K562 (cell line): ENCODE measurements at regions not wholly inside any gene's neighbourhood (a gene's known extent, or its start where the extent isn't known, plus 50 kb on each side); places are given as distances from the start of the nearest gene placed in this dataset.

Experiments
- ATAC-seq: fragments of 200-7000 bp; cut with Tn5 transposase; 3 replicates; pipeline ENCODE4 v1.9.1; 2020; ENCODE audit warnings: moderate library complexity
- BruUV-seq: library from RNA; stranded (reverse); fragments of 400-500 nt; replicated peaks from 2 replicates; lab custom pipeline; 2021; lab: Mats Ljungman, UMichigan
- CTCF ChIA-PET: fragments of 300-600 bp; formaldehyde crosslinking; extraction: SDS; loops from one replicate; lab custom pipeline; 2021; ENCODE audit warnings: low intra/inter-chr PET ratio; lab: Yijun Ruan, JAX
- POLR2A ChIA-PET: fragments of 300-600, 350-650 bp; sonication (Branson Sonifier 250); formaldehyde crosslinking; extraction: SDS; loops from one replicate; lab custom pipeline; 2021; ENCODE audit warnings: antibody characterized with exemption, inconsistent platforms; lab: Yijun Ruan, JAX
- DNase-seq, 4 experiments: peaks; one replicate each; pipeline versions ENCODE4 v3.0.0 to v3.0.0-alpha.2; 2011 to 2018; ENCODE audit warnings: low spot score in 3 of 4, mixed read lengths in 3 of 4; ENCODE audit errors: extremely low read depth in 1 of 4
- FAIRE-seq: peaks from 2 replicates; lab custom pipeline; 2011; peaks lifted over from hg19 to GRCh38; lab: Jason Lieb, UNC
- H2AFZ ChIP-seq: 2 replicates; pipeline ENCODE4 v1.6.0; 2011; ENCODE audit warnings: low read depth, low read length, control low read depth, inconsistent platforms
- H3K27ac ChIP-seq: fragments of 200-600 bp; 3 replicates; pipeline ENCODE4 v1.8.0; 2011; ENCODE audit warnings: low read depth, mild to moderate bottlenecking, control low read depth, inconsistent platforms, low read length, moderate library complexity, mixed read lengths; ENCODE audit errors: extremely low read depth
- H3K27me3 ChIP-seq, 2 experiments: fragments of 300-600 bp in 1 of 2; 2 replicates in 1 of 2; 3 replicates in 1 of 2; pipeline versions ENCODE4 v1.6.0 to v1.8.0; 2011; ENCODE audit warnings: inconsistent platforms in 2 of 2, low read length in 2 of 2, mild to moderate bottlenecking in 1 of 2, mixed read lengths in 1 of 2, moderate library complexity in 1 of 2; ENCODE audit not compliant: control insufficient read depth in 2 of 2, insufficient read depth in 2 of 2
- H3K36me3 ChIP-seq: fragments of 300-600 bp; 3 replicates; pipeline ENCODE4 v1.8.0; 2011; ENCODE audit warnings: mild to moderate bottlenecking, low read length, inconsistent platforms; ENCODE audit not compliant: control insufficient read depth, insufficient read depth
- H3K4me1 ChIP-seq, 2 experiments: fragments of 200-600 bp in 1 of 2; replicated peaks in 1 of 2; 2 replicates in 1 of 2; 3 replicates in 1 of 2; pipeline versions ENCODE4 v1.5.1 to v1.8.0; 2011; ENCODE audit warnings: inconsistent platforms in 2 of 2, low read length in 2 of 2, mild to moderate bottlenecking in 1 of 2, mixed read lengths in 1 of 2, moderate library complexity in 1 of 2; ENCODE audit not compliant: control insufficient read depth in 2 of 2, insufficient read depth in 2 of 2
- H3K4me2 ChIP-seq: 2 replicates; pipeline ENCODE4 v1.6.1; 2011; ENCODE audit warnings: low read length, control low read depth, inconsistent platforms, mixed read lengths; ENCODE audit not compliant: insufficient read depth
- H3K4me3 ChIP-seq: fragments of 200-600 bp; sonication (generic), shearing (Covaris generic); 2 replicates; pipeline ENCODE4 v1.5.1; 2016; ENCODE audit warnings: control low read depth, inconsistent platforms
- H3K79me2 ChIP-seq: fragments of 200-600 bp; 3 replicates; pipeline ENCODE4 v1.8.0; 2011; ENCODE audit warnings: low read length, inconsistent platforms; ENCODE audit not compliant: control insufficient read depth, insufficient read depth
- H3K9ac ChIP-seq, 2 experiments: 2 replicates each; pipeline versions ENCODE4 v1.6.0 to v1.6.1; 2011; ENCODE audit warnings: low read depth in 2 of 2, low read length in 2 of 2, control low read depth in 1 of 2, inconsistent platforms in 1 of 2, mild to moderate bottlenecking in 1 of 2, mixed read lengths in 1 of 2; ENCODE audit not compliant: insufficient read depth in 1 of 2
- H3K9me1 ChIP-seq: one replicate; pipeline ENCODE4 v1.6.0; 2011; ENCODE audit warnings: inconsistent platforms, mild to moderate bottlenecking, low read length, moderate library complexity; ENCODE audit not compliant: control insufficient read depth, insufficient read depth
- H3K9me3 ChIP-seq: replicated peaks from 2 replicates; pipeline ENCODE4 v1.5.1; 2011; ENCODE audit warnings: low read depth, low read length, inconsistent platforms; ENCODE audit not compliant: control insufficient read depth, insufficient read depth
- H4K20me1 ChIP-seq: replicated peaks from 2 replicates; pipeline ENCODE4 v1.6.1; 2011; ENCODE audit warnings: low read length, inconsistent platforms, mixed read lengths; ENCODE audit not compliant: control insufficient read depth, insufficient read depth
- CBX3 ChIP-seq, 2 experiments: IDR thresholded peaks; 1 replicate in 1 of 2; 2 replicates in 1 of 2; pipeline ENCODE4 v1.6.1; 2012; ENCODE audit warnings: inconsistent platforms in 2 of 2, low read length in 2 of 2, borderline replicate concordance in 1 of 2, control low read depth in 1 of 2
- FUS ChIP-seq: fragments of 200-400 bp; formaldehyde crosslinking; optimal IDR thresholded peaks from 2 replicates; pipeline ENCODE3; 2017; ENCODE audit warnings: low read depth, low read length
- GTF2F1 ChIP-seq: IDR thresholded peaks from 2 replicates; pipeline ENCODE4 v1.6.1; 2011; ENCODE audit warnings: low read depth, low read length, improper control_type of control experiment
- MEF2D ChIP-seq: conservative IDR thresholded peaks from 2 replicates; pipeline ENCODE4 v1.6.1; 2016; ENCODE audit warnings: low read depth, missing genetic modification characterization, missing compliant biosample characterization
- MYBL2 ChIP-seq, 2 experiments: fragments of 450-650 bp in 1 of 2; sonication (generic) in 1 of 2; formaldehyde crosslinking in 1 of 2; IDR thresholded peaks; 2 replicates each; pipeline versions ENCODE4 v1.6.1 to v1.8.1; 2017 to 2022; ENCODE audit warnings: borderline replicate concordance in 1 of 2, inconsistent platforms in 1 of 2, low read depth in 1 of 2, mild to moderate bottlenecking in 1 of 2, missing genetic modification reagents in 1 of 2, moderate library complexity in 1 of 2
- NBN ChIP-seq: fragments of 450-650 bp; IDR thresholded peaks from 2 replicates; pipeline ENCODE4 v1.6.1; 2016; ENCODE audit warnings: low read depth, mild to moderate bottlenecking
- NFATC3 ChIP-seq: fragments of 450-650 bp; IDR thresholded peaks from 2 replicates; pipeline ENCODE4 v1.6.1; 2017; ENCODE audit warnings: mild to moderate bottlenecking
- ZNF445 ChIP-seq: fragments of 250-450 bp; sonication (Bioruptor Pico); IDR thresholded peaks from 2 replicates; pipeline ENCODE4 v1.4.0; 2020; ENCODE audit warnings: low read depth, mild to moderate bottlenecking, moderate library complexity
- in situ Hi-C: fragments of 300-500 bp; cut with MboI; formaldehyde crosslinking; loops from 4 replicates; pipeline ENCODE4 v1.15.0; 2018; ENCODE audit warnings: inconsistent platforms, mixed read lengths
- intact Hi-C: fragments of 100-400 bp; cut with micrococcal nuclease; formaldehyde crosslinking; loops from 2 replicates; pipeline ENCODE4 v1.14.2; 2022

GRCh38 chr6:90973188-90973587 is 386.3 kb upstream of the MAP3K7 start (continued):
- TF ChIP-seq MEF2D (no peak), FUS (no peak)

GRCh38 chr6:90970672-90971071 is 383.8 kb upstream of the MAP3K7 start:
- no peaks in the 10 kb centered on the region for H3K79me2 ChIP-seq
- no peak overlapping the region for H3K4me2 ChIP-seq
- no peaks in the 10 kb centered on the region for H3K36me3 ChIP-seq
- ATAC-seq = no peak
- no peaks in the 10 kb centered on the region for H3K9me1 ChIP-seq
- no peaks in the 10 kb centered on the region for H4K20me1 ChIP-seq
- no peak overlapping the region for H3K27ac ChIP-seq
- no TSS peak for BruUV-seq
- DNase-seq = no peak
- TF ChIP-seq ZNF445 (CRISPR knock-in tag) (no peak), MYBL2 (IDR thresholded peaks at IDR 0.05; ENCODE audit: low read depth) (no peak), MYBL2 (CRISPR knock-in tag; IDR thresholded peaks at IDR 0.05; ENCODE audit: borderline replicate concordance) (no peak), GTF2F1 (no peak), CBX3 (IDR thresholded peaks at IDR 0.05; ENCODE audit: borderline replicate concordance in 1 of 2, low read length in 2 of 2) (no peak), NBN (no peak), NFATC3 (no peak)
- H3K4me3 ChIP-seq = no peak overlapping the region
- CTCF ChIA-PET = no interaction called here
- H2AFZ ChIP-seq = no peak overlapping the region
- no peaks in the 10 kb centered on the region for H3K27me3 ChIP-seq
- FAIRE-seq = no peak
- POLR2A ChIA-PET = no interaction called here
- intact Hi-C loops = no loop called here
- no peaks in the 10 kb centered on the region for H3K9me3 ChIP-seq
- no peaks in the 10 kb centered on the region for H3K4me1 ChIP-seq
- in situ Hi-C loops = no loop called here
- H3K9ac ChIP-seq = no peak overlapping the region
